Fibroblast of pulmonary artery (primary cell): ENCODE measurements at regions not wholly inside any gene's neighbourhood (a gene's known extent, or its start where the extent isn't known, plus 50 kb on each side); places are given as distances from the start of the nearest gene placed in this dataset.

Experiments
- DNase-seq: peaks from one replicate; pipeline ENCODE4 v3.0.0-alpha.2; 2010; ENCODE audit warnings: low read depth
- H3K4me3 ChIP-seq: replicated peaks from 2 replicates; pipeline ENCODE4 v1.5.1; 2011; ENCODE audit warnings: low read depth, mild to moderate bottlenecking, control low read depth, low read length, moderate library complexity
- CTCF ChIP-seq: IDR thresholded peaks from 2 replicates; pipeline ENCODE4 v1.5.1; 2011; ENCODE audit warnings: mild to moderate bottlenecking, control low read depth, low read length, inconsistent platforms; ENCODE audit errors: missing control alignments

GRCh38 chr5:172506251-172506650 lies 51.9 kb upstream of the SH3PXD2B start:
- no peak for TF ChIP-seq CTCF
- no peak overlapping the region for H3K4me3 ChIP-seq
- DNase-seq = no peak

DNA sequence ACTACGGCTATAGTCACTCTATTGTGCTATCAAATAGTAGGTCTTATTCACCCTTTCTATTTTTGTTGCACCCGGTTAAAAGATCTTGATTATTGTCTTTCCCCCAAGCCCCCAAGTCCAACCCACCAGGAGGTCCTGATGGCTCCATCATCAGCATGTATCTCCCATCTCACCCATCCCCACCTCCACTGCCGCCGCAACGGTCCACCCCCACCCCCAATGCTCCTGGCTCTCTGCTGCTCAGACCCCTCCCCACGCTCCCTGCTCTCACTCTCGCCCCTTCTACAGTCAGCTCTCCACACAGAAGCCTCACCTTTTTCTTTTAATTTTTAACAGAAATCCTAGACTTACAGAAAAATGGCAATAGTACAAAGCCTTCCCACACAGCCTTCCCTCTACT lies 51.5 kb upstream of the SH3PXD2B start:
- no peak overlapping the region for H3K4me3 ChIP-seq
- no peak for TF ChIP-seq CTCF

DNA sequence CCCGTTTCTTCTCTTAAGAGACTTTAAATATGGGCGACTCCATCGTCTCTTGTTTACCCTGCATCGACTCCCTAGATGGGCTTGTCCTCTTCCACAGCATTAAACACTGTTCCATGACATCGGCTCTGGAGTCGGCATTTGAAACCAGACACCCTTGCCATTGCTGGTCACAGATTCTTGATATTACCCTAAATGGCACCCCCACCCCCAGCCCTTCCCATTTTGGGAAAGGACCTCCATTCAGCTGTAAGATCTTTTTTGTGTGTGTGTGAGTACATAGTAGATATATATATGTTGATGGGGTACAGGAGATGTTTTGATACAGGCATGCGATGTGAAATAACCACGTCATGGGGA lies 51.1 kb upstream of the SH3PXD2B start:
- DNase-seq = no peak
- TF ChIP-seq CTCF = no peak

More for the DNA sequence above, 51.5 kb upstream of the SH3PXD2B start:
- no peak for DNase-seq

DNA sequence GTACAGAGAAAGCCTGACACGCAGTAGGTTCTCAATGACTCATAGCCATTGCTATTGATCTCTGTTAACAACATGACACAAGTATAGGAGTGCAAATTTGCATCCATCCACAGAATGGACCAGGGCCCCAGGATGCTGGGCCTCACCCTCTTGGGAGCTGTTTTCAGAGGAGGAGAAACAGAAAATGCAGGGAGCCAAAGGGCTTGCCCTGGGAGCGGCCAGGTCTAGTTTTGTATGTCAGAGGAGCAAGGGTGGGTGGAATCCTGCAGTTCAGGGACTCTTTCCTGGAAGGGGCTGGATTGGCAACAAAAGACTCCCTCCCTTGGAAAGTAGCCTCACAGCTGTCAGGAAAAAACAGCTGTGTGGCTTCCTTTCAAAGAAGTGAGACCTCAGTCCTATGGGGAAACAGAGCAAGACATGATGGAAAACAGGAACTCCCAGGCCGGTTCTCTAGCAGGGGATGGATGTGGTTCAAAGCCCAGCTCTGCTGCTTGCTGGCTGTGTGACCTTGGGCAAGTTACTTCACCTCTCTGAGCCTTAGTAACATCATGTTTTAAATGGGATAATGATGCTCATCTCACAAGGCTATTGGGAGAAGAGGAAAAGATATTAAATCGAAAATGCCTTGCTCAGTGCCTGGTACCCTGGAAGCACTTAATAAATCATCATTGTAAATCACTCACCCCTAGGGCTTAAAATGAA lies 50.5 kb upstream of the SH3PXD2B start:
- DNase-seq = peak; percentile 65
- no peak overlapping the region for H3K4me3 ChIP-seq
- no peak for TF ChIP-seq CTCF

More for the DNA sequence above, 51.1 kb upstream of the SH3PXD2B start:
- no peak overlapping the region for H3K4me3 ChIP-seq

- TF ChIP-seq CTCF = no peak
- no peak overlapping the region for H3K4me3 ChIP-seq
- DNase-seq = peak; percentile 37
These were observed 49.8 kb upstream of the SH3PXD2B start for GRCh38 chr5:172503925-172504700.
